ENCODE measurements at regions not wholly inside any gene's neighbourhood (a gene's known extent, or its start where the extent isn't known, plus 50 kb on each side); places are given as distances from the start of the nearest gene placed in this dataset.
"Not testable (repeated sequence)": the region's sequence is repeated elsewhere in the genome, so short reads cannot be mapped to it uniquely, and the experiment has no call there.

GRCh38 chr3:18223571-18223970 is 201.6 kb downstream of the SATB1 start:
- no peak overlapping the region for H3K4me3 ChIP-seq (ENCODE audit: insufficient read depth, low read depth, low read length, poor library complexity, severe bottlenecking)
- H3K27me3 ChIP-seq (replicated peaks; ENCODE audit: control insufficient read depth, insufficient read depth, low read length, poor library complexity, severe bottlenecking) = peaks cover 3% of the 10 kb centered on the region
- H3K27ac ChIP-seq (ENCODE audit: insufficient read depth, low read length, poor library complexity, severe bottlenecking) = no peak overlapping the region
- H3K36me3 ChIP-seq (ENCODE audit: control insufficient read depth, insufficient read depth, low read length) = no peaks in the 10 kb centered on the region
- no peaks in the 10 kb centered on the region for H3K4me1 ChIP-seq (ENCODE audit: control insufficient read depth, insufficient read depth, low read length, poor library complexity, severe bottlenecking)
- no peak for DNase-seq
- H3K9me3 ChIP-seq (ENCODE audit: control insufficient read depth, low read length) = no peaks in the 10 kb centered on the region

- no peak for DNase-seq
- Histone ChIP-seq H3K9me3 (ENCODE audit: control insufficient read depth, low read length) (no peaks in the 10 kb centered on the region), H3K27ac (ENCODE audit: insufficient read depth, low read length, poor library complexity, severe bottlenecking) (no peak overlapping the region), H3K4me3 (ENCODE audit: insufficient read depth, low read depth, low read length, poor library complexity, severe bottlenecking) (no peak overlapping the region), H3K36me3 (ENCODE audit: control insufficient read depth, insufficient read depth, low read length) (no peaks in the 10 kb centered on the region), H3K27me3 (replicated peaks; ENCODE audit: control insufficient read depth, insufficient read depth, low read length, poor library complexity, severe bottlenecking) (peaks cover 3% of the 10 kb centered on the region), H3K4me1 (ENCODE audit: control insufficient read depth, insufficient read depth, low read length, poor library complexity, severe bottlenecking) (no peaks in the 10 kb centered on the region)
These were observed 202.5 kb downstream of the SATB1 start for GRCh38 chr3:18222686-18223085.

- H3K9me3 ChIP-seq (ENCODE audit: control insufficient read depth, low read length) = no peaks in the 10 kb centered on the region
- no peaks in the 10 kb centered on the region for H3K36me3 ChIP-seq (ENCODE audit: control insufficient read depth, insufficient read depth, low read length)
- no peak for DNase-seq
- no peak overlapping the region for H3K27ac ChIP-seq (ENCODE audit: insufficient read depth, low read length, poor library complexity, severe bottlenecking)
- no peaks in the 10 kb centered on the region for H3K27me3 ChIP-seq (replicated peaks; ENCODE audit: control insufficient read depth, insufficient read depth, low read length, poor library complexity, severe bottlenecking)
- H3K4me3 ChIP-seq (ENCODE audit: insufficient read depth, low read depth, low read length, poor library complexity, severe bottlenecking) = no peak overlapping the region
- H3K4me1 ChIP-seq (ENCODE audit: control insufficient read depth, insufficient read depth, low read length, poor library complexity, severe bottlenecking) = no peaks in the 10 kb centered on the region
These were observed 207.5 kb downstream of the SATB1 start for GRCh38 chr3:18217507-18218174.

GRCh38 chr3:18216996-18217395 is 208.1 kb downstream of the SATB1 start:
- Histone ChIP-seq H3K27ac (ENCODE audit: insufficient read depth, low read length, poor library complexity, severe bottlenecking) (no peak overlapping the region), H3K36me3 (ENCODE audit: control insufficient read depth, insufficient read depth, low read length) (no peaks in the 10 kb centered on the region), H3K4me3 (ENCODE audit: insufficient read depth, low read depth, low read length, poor library complexity, severe bottlenecking) (no peak overlapping the region), H3K4me1 (ENCODE audit: control insufficient read depth, insufficient read depth, low read length, poor library complexity, severe bottlenecking) (no peaks in the 10 kb centered on the region), H3K27me3 (replicated peaks; ENCODE audit: control insufficient read depth, insufficient read depth, low read length, poor library complexity, severe bottlenecking) (no peaks in the 10 kb centered on the region), H3K9me3 (ENCODE audit: control insufficient read depth, low read length) (no peaks in the 10 kb centered on the region)
- no peak for DNase-seq

GRCh38 chr3:18215639-18216038 is 209.5 kb downstream of the SATB1 start:
- H3K9me3 ChIP-seq (ENCODE audit: control insufficient read depth, low read length) = no peaks in the 10 kb centered on the region
- H3K27me3 ChIP-seq (replicated peaks; ENCODE audit: control insufficient read depth, insufficient read depth, low read length, poor library complexity, severe bottlenecking) = no peaks in the 10 kb centered on the region
- no peaks in the 10 kb centered on the region for H3K36me3 ChIP-seq (ENCODE audit: control insufficient read depth, insufficient read depth, low read length)
- no peak for DNase-seq
- H3K4me1 ChIP-seq (ENCODE audit: control insufficient read depth, insufficient read depth, low read length, poor library complexity, severe bottlenecking) = no peaks in the 10 kb centered on the region
- H3K27ac ChIP-seq (ENCODE audit: insufficient read depth, low read length, poor library complexity, severe bottlenecking) = no peak overlapping the region
- no peak overlapping the region for H3K4me3 ChIP-seq (ENCODE audit: insufficient read depth, low read depth, low read length, poor library complexity, severe bottlenecking)

GRCh38 chr3:18211116-18211515 is 214.0 kb downstream of the SATB1 start:
- no peak for DNase-seq
- H3K36me3 ChIP-seq (ENCODE audit: control insufficient read depth, insufficient read depth, low read length) = no peaks in the 10 kb centered on the region
- H3K4me1 ChIP-seq (ENCODE audit: control insufficient read depth, insufficient read depth, low read length, poor library complexity, severe bottlenecking) = no peaks in the 10 kb centered on the region
- H3K4me3 ChIP-seq (ENCODE audit: insufficient read depth, low read depth, low read length, poor library complexity, severe bottlenecking) = no peak overlapping the region
- H3K27me3 ChIP-seq (replicated peaks; ENCODE audit: control insufficient read depth, insufficient read depth, low read length, poor library complexity, severe bottlenecking) = no peaks in the 10 kb centered on the region
- no peak overlapping the region for H3K27ac ChIP-seq (ENCODE audit: insufficient read depth, low read length, poor library complexity, severe bottlenecking)
- H3K9me3 ChIP-seq (ENCODE audit: control insufficient read depth, low read length) = no peaks in the 10 kb centered on the region

GRCh38 chr3:18208856-18209255 is 216.3 kb downstream of the SATB1 start:
- Histone ChIP-seq H3K4me3 (ENCODE audit: insufficient read depth, low read depth, low read length, poor library complexity, severe bottlenecking) (no peak overlapping the region), H3K27ac (ENCODE audit: insufficient read depth, low read length, poor library complexity, severe bottlenecking) (no peak overlapping the region), H3K36me3 (ENCODE audit: control insufficient read depth, insufficient read depth, low read length) (no peaks in the 10 kb centered on the region), H3K9me3 (ENCODE audit: control insufficient read depth, low read length) (no peaks in the 10 kb centered on the region), H3K4me1 (ENCODE audit: control insufficient read depth, insufficient read depth, low read length, poor library complexity, severe bottlenecking) (no peaks in the 10 kb centered on the region), H3K27me3 (replicated peaks; ENCODE audit: control insufficient read depth, insufficient read depth, low read length, poor library complexity, severe bottlenecking) (no peaks in the 10 kb centered on the region)
- no peak for DNase-seq

- Histone ChIP-seq H3K4me3 (ENCODE audit: insufficient read depth, low read depth, low read length, poor library complexity, severe bottlenecking) (no peak overlapping the region), H3K27ac (ENCODE audit: insufficient read depth, low read length, poor library complexity, severe bottlenecking) (no peak overlapping the region), H3K27me3 (replicated peaks; ENCODE audit: control insufficient read depth, insufficient read depth, low read length, poor library complexity, severe bottlenecking) (no peaks in the 10 kb centered on the region), H3K4me1 (ENCODE audit: control insufficient read depth, insufficient read depth, low read length, poor library complexity, severe bottlenecking) (no peaks in the 10 kb centered on the region), H3K36me3 (ENCODE audit: control insufficient read depth, insufficient read depth, low read length) (no peaks in the 10 kb centered on the region), H3K9me3 (ENCODE audit: control insufficient read depth, low read length) (no peaks in the 10 kb centered on the region)
- DNase-seq = no peak
These were observed 217.0 kb downstream of the SATB1 start for GRCh38 chr3:18208091-18208490.

GRCh38 chr3:18207226-18207625 is 217.9 kb downstream of the SATB1 start:
- DNase-seq = no peak
- no peak overlapping the region for H3K4me3 ChIP-seq (ENCODE audit: insufficient read depth, low read depth, low read length, poor library complexity, severe bottlenecking)
- no peaks in the 10 kb centered on the region for H3K4me1 ChIP-seq (ENCODE audit: control insufficient read depth, insufficient read depth, low read length, poor library complexity, severe bottlenecking)
- H3K27ac ChIP-seq (ENCODE audit: insufficient read depth, low read length, poor library complexity, severe bottlenecking) = no peak overlapping the region
- no peaks in the 10 kb centered on the region for H3K9me3 ChIP-seq (ENCODE audit: control insufficient read depth, low read length)
- H3K27me3 ChIP-seq (replicated peaks; ENCODE audit: control insufficient read depth, insufficient read depth, low read length, poor library complexity, severe bottlenecking) = no peaks in the 10 kb centered on the region
- no peaks in the 10 kb centered on the region for H3K36me3 ChIP-seq (ENCODE audit: control insufficient read depth, insufficient read depth, low read length)

GRCh38 chr3:18205701-18206100 is 219.4 kb downstream of the SATB1 start:
- not testable (repeated sequence) for H3K4me3 ChIP-seq (ENCODE audit: insufficient read depth, low read depth, low read length, poor library complexity, severe bottlenecking); H3K27me3 ChIP-seq (replicated peaks; ENCODE audit: control insufficient read depth, insufficient read depth, low read length, poor library complexity, severe bottlenecking); DNase-seq; H3K4me1 ChIP-seq (ENCODE audit: control insufficient read depth, insufficient read depth, low read length, poor library complexity, severe bottlenecking); H3K36me3 ChIP-seq (ENCODE audit: control insufficient read depth, insufficient read depth, low read length); H3K27ac ChIP-seq (ENCODE audit: insufficient read depth, low read length, poor library complexity, severe bottlenecking); H3K9me3 ChIP-seq (ENCODE audit: control insufficient read depth, low read length)
